ENCODE measurements at regions not wholly inside any gene's neighbourhood (a gene's known extent, or its start where the extent isn't known, plus 50 kb on each side); places are given as distances from the start of the nearest gene placed in this dataset.
"Not testable (repeated sequence)": the region's sequence is repeated elsewhere in the genome, so short reads cannot be mapped to it uniquely, and the experiment has no call there.

DNA sequence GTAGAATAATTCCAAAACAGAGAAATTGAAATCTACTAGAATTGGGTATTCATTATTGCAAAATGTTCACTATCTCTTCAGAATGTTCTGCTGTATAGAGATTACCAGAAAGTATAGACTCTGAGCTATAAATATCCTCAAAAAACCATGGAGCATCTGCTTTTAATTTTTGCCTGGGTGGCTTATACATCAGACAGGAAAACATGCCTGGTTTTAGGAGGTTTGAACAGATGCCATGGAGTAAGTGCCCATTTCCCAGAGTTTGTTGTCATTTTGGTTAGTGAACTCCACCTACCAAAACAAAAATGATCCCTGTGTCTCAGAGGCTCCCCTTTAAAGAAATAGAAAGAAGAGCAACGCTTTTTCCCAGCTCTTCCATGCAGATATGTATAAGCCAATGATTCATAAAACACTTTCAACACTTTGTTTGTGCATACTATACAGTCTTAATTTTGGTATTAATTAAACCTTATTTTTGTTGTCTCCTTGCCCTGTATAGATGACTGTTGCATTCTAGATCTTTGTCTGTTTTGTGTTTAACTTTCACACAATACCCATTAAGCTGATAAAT lies 68.7 kb downstream of the MEPE start:
- CTCF ChIA-PET: interaction anchor here (1.3 kb wide), 1 partner anchor 52 kb away, joined by 4 read pairs; no protein-coding TSS in a partner anchor
- peaks cover 9% of the 10 kb centered on the region for H3K4me1 Mint-ChIP-seq (ENCODE audit: low read depth)
- no peak overlapping the region for H3K4me3 Mint-ChIP-seq

DNA sequence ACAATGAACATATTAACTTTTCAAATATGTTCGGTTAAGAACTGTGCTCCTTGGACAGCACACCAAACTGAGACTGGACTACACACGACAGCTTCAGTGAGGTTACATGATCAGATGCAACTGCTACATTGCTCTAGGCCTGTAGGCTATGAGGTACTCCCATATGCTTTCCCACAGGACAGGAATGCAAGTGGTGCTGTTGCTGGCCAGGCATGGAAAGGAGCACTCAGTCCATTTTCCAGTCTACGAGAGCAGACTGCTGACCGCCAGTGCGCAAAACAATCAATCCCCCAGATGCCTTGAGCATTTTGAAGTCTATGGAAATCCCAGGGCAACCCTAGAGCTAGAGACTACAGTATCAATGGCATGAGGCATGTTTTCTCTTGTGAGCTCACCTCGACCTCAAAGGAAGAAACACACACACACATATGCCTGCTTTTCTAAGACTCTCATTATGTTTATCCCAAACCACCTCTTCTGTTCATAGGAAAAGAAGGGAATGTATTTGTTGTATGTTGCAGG lies 70.8 kb upstream of the SPP1 start:
- no peak for DNase-seq
- no peak overlapping the region for H3K27ac Mint-ChIP-seq
- H3K27me3 Mint-ChIP-seq (ENCODE audit: low read depth): peaks cover 18% of the 10 kb centered on the region
- H3K36me3 Mint-ChIP-seq (ENCODE audit: low read depth): no peaks in the 10 kb centered on the region
- H3K9me3 Mint-ChIP-seq (ENCODE audit: insufficient read depth): no peaks in the 10 kb centered on the region
- ATAC-seq: no peak
- H3K4me1 Mint-ChIP-seq (ENCODE audit: low read depth): no peaks in the 10 kb centered on the region
- no peak overlapping the region for H3K4me3 Mint-ChIP-seq
- ChIA-PET CTCF (no interaction called here), POLR2A (no interaction called here)

More for the DNA sequence above, 68.7 kb downstream of the MEPE start:
- Mint-ChIP-seq H3K27me3 (ENCODE audit: low read depth) (peaks cover 25% of the 10 kb centered on the region), H3K9me3 (ENCODE audit: insufficient read depth) (no peaks in the 10 kb centered on the region), H3K36me3 (ENCODE audit: low read depth) (no peaks in the 10 kb centered on the region), H3K27ac (no peak overlapping the region)
- no peak for ATAC-seq
- POLR2A ChIA-PET: no interaction called here
- no peak for DNase-seq

DNA sequence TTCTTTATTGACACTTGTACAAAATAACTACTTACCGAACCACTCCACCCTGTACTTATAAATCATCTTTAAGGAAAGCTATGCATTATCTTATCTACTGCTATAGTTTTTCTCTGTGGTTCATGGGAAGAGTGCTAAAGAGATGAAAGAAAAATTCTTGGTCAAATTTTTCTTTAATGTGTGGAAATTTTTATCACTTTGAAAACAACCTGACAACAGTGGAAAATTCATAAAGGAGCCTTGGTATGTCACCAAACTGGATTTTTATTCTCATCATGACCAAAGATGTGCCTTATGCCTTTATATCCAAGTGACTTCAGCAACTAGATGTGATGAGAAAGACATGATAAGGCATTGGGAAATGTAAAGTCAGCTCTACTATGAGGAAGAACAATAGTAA lies 67.2 kb upstream of the SPP1 start:
- ATAC-seq: no peak
- DNase-seq: no peak
- Mint-ChIP-seq H3K27me3 (ENCODE audit: low read depth) (peaks cover 14% of the 10 kb centered on the region), H3K9me3 (ENCODE audit: insufficient read depth) (no peaks in the 10 kb centered on the region), H3K4me1 (ENCODE audit: low read depth) (no peaks in the 10 kb centered on the region), H3K36me3 (ENCODE audit: low read depth) (no peaks in the 10 kb centered on the region), H3K4me3 (no peak overlapping the region), H3K27ac (no peak overlapping the region)
- ChIA-PET POLR2A (no interaction called here), CTCF (no interaction called here)

- no peaks in the 10 kb centered on the region for H3K36me3 Mint-ChIP-seq (ENCODE audit: low read depth)
These were observed 64.7 kb upstream of the SPP1 start for GRCh38 chr4:87910795-87911194.

DNA sequence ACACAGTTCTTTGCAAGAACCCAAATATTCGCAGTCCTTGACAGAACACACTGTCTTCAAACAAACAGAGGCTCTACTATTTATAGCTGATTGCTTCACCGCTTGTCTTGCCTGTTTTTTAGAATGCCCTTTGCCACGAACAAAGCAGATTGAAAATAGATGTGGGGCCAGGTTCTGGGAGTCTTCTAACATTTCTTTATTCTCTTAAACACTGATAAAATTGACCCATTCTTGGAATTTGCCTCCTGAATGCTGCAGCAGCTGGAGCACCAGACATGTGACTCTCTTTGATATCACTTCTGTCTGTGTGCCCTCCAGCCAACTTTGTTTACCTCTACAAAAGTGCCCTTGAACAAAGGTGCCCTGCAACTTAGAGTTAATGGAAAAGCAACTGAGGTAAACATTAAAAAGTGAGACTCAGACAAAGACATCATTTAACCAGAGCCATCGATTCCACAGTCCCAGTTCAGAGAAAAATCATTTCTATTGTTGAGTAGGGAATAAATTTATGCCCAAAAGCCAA lies 64.2 kb upstream of the SPP1 start:
- ATAC-seq: no peak
- POLR2A ChIA-PET: no interaction called here
- H3K4me1 Mint-ChIP-seq (ENCODE audit: low read depth): no peaks in the 10 kb centered on the region
- no peaks in the 10 kb centered on the region for H3K9me3 Mint-ChIP-seq (ENCODE audit: insufficient read depth)
- no peak for DNase-seq
- no peak overlapping the region for H3K27ac Mint-ChIP-seq
- H3K27me3 Mint-ChIP-seq (ENCODE audit: low read depth): peaks cover 11% of the 10 kb centered on the region
- H3K36me3 Mint-ChIP-seq (ENCODE audit: low read depth): no peaks in the 10 kb centered on the region
- CTCF ChIA-PET: no interaction called here
- no peak overlapping the region for H3K4me3 Mint-ChIP-seq

More at GRCh38 chr4:87910795-87911194, 64.7 kb upstream of the SPP1 start:
- DNase-seq (no peak), ATAC-seq (no peak)
- ChIA-PET CTCF (no interaction called here), POLR2A (no interaction called here)
- H3K4me3 Mint-ChIP-seq: no peak overlapping the region
- peaks cover 10% of the 10 kb centered on the region for H3K27me3 Mint-ChIP-seq (ENCODE audit: low read depth)
- no peaks in the 10 kb centered on the region for H3K4me1 Mint-ChIP-seq (ENCODE audit: low read depth)
- H3K9me3 Mint-ChIP-seq (ENCODE audit: insufficient read depth): no peaks in the 10 kb centered on the region
- no peak overlapping the region for H3K27ac Mint-ChIP-seq

DNA sequence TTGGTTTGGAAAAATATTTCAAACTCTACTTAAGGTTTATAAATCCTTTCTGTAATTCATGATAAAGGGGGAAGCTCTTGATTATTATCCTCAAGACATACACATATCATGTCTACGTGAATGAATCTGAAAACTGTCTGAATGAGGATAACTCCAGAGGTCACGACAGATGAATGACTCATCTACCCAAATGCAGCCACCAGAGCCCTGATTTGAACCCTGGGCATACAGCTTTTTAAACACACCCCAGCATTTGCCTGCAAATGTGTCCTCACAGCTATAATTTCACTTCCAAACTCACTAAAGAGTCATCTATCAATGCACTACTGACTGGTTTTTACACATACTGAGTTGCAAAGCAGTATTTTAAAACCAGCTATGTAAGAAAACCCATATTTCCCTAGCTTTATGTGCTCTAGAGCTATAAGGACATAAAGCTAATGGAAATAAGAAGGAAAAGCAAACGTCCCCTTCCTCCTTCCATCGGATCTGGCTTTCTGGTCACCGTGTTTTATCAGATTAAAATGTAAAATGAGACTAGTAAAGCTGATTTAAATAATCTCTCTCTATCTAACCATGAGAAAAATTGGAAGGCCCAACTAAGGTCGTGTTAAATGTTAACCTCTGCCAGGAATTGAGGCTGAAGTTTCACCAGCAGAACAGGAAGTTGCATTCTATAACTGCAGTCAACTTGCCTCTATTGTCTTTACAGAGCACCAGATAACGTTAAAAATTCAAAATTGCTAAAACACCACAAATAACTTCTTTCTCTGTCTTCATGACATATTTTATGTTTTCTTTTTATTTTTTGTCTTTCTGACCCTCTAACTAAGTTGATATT lies 63.1 kb upstream of the SPP1 start:
- Mint-ChIP-seq H3K27ac (no peak overlapping the region), H3K9me3 (ENCODE audit: insufficient read depth) (no peaks in the 10 kb centered on the region), H3K36me3 (ENCODE audit: low read depth) (no peaks in the 10 kb centered on the region), H3K27me3 (ENCODE audit: low read depth) (peaks cover 9% of the 10 kb centered on the region), H3K4me3 (no peak overlapping the region), H3K4me1 (ENCODE audit: low read depth) (no peaks in the 10 kb centered on the region)
- ATAC-seq: no peak
- ChIA-PET POLR2A (no interaction called here), CTCF (interaction anchor here (1.2 kb wide), 1 partner anchor 299 kb away, joined by 3 read pairs; no protein-coding TSS in a partner anchor)
- DNase-seq: no peak

- ChIA-PET CTCF (interaction anchor here (0.9 kb wide), 1 partner anchor 7 kb away, joined by 3 read pairs; no protein-coding TSS in a partner anchor), POLR2A (no interaction called here)
- H3K4me3 Mint-ChIP-seq: no peak overlapping the region
- H3K27ac Mint-ChIP-seq: no peak overlapping the region
- no peak for DNase-seq
- H3K4me1 Mint-ChIP-seq (ENCODE audit: low read depth): no peaks in the 10 kb centered on the region
- no peaks in the 10 kb centered on the region for H3K36me3 Mint-ChIP-seq (ENCODE audit: low read depth)
- no peak for ATAC-seq
- H3K27me3 Mint-ChIP-seq (ENCODE audit: low read depth): peaks cover 9% of the 10 kb centered on the region
- H3K9me3 Mint-ChIP-seq (ENCODE audit: insufficient read depth): no peaks in the 10 kb centered on the region
These were observed 61.6 kb upstream of the SPP1 start for GRCh38 chr4:87913896-87914295.

GRCh38 chr4:87915621-87916020 lies 59.9 kb upstream of the SPP1 start:
- ATAC-seq (no peak), DNase-seq (no peak)
- Mint-ChIP-seq H3K9me3 (ENCODE audit: insufficient read depth) (no peaks in the 10 kb centered on the region), H3K27me3 (ENCODE audit: low read depth) (peaks cover 3% of the 10 kb centered on the region), H3K4me1 (ENCODE audit: low read depth) (no peaks in the 10 kb centered on the region), H3K4me3 (no peak overlapping the region), H3K27ac (no peak overlapping the region), H3K36me3 (ENCODE audit: low read depth) (no peaks in the 10 kb centered on the region)
- POLR2A ChIA-PET: no interaction called here
- CTCF ChIA-PET: no interaction called here

- no peak overlapping the region for H3K4me3 Mint-ChIP-seq
- no peak for DNase-seq
- ATAC-seq: no peak
- CTCF ChIA-PET: no interaction called here
- H3K36me3 Mint-ChIP-seq (ENCODE audit: low read depth): no peaks in the 10 kb centered on the region
- H3K27me3 Mint-ChIP-seq (ENCODE audit: low read depth): peaks cover 3% of the 10 kb centered on the region
- H3K4me1 Mint-ChIP-seq (ENCODE audit: low read depth): no peaks in the 10 kb centered on the region
- no peaks in the 10 kb centered on the region for H3K9me3 Mint-ChIP-seq (ENCODE audit: insufficient read depth)
- POLR2A ChIA-PET: no interaction called here
- H3K27ac Mint-ChIP-seq: no peak overlapping the region
These were observed 58.9 kb upstream of the SPP1 start for GRCh38 chr4:87916626-87917025.

DNA sequence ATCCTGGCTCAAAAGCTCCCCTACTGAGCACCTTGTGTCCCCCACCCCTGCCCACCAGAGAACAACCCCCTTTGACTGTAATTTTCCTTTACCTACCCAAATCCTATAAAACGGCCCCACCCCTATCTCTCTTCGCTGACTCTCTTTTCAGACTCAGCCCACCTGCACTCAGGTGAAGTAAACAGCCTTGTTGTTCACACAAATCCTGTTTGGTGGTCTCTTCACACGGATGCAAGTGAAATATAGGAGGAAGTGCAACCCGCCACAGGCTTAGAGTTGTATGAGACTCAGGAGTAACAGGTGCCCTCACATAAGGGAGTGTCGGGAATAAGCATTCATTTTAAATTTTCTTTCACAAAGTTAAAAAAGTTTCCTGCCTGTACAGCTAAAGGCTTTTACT lies 57.6 kb upstream of the SPP1 start:
- H3K9me3 Mint-ChIP-seq (ENCODE audit: insufficient read depth); POLR2A ChIA-PET; H3K27me3 Mint-ChIP-seq (ENCODE audit: low read depth); DNase-seq; CTCF ChIA-PET; ATAC-seq; H3K27ac Mint-ChIP-seq; H3K4me3 Mint-ChIP-seq; H3K4me1 Mint-ChIP-seq (ENCODE audit: low read depth); H3K36me3 Mint-ChIP-seq (ENCODE audit: low read depth): not testable (repeated sequence)

GRCh38 chr4:87918314-87919058 lies 57.0 kb upstream of the SPP1 start:
- H3K4me3 Mint-ChIP-seq: no peak overlapping the region
- CTCF ChIA-PET: no interaction called here
- H3K27ac Mint-ChIP-seq: no peak overlapping the region
- DNase-seq (no peak), ATAC-seq (no peak)
- H3K36me3 Mint-ChIP-seq (ENCODE audit: low read depth): no peaks in the 10 kb centered on the region
- no peaks in the 10 kb centered on the region for H3K4me1 Mint-ChIP-seq (ENCODE audit: low read depth)
- POLR2A ChIA-PET: no interaction called here
- no peaks in the 10 kb centered on the region for H3K9me3 Mint-ChIP-seq (ENCODE audit: insufficient read depth)
- peaks cover 3% of the 10 kb centered on the region for H3K27me3 Mint-ChIP-seq (ENCODE audit: low read depth)

DNA sequence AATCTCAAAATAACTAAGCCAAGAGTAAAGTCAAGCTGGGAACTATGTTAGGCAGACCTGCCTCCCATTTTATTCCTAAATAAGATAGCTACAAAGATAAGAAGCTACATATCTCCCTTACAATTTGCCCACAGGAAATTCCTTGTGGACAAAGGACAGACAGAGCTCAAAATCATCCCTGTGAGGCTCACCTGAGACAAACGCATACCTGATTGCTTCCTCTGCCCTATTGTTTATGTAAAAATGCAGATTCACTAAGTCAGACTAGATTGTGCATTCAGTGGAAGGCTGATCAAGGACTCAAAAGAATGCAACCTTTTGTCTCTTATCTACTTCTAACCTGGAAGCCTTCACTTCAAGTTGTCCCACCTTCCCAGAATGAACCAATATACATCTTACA lies 56.2 kb upstream of the SPP1 start:
- DNase-seq; POLR2A ChIA-PET; ATAC-seq; CTCF ChIA-PET; H3K27ac Mint-ChIP-seq; H3K4me3 Mint-ChIP-seq; H3K27me3 Mint-ChIP-seq (ENCODE audit: low read depth); H3K9me3 Mint-ChIP-seq (ENCODE audit: insufficient read depth); H3K4me1 Mint-ChIP-seq (ENCODE audit: low read depth); H3K36me3 Mint-ChIP-seq (ENCODE audit: low read depth): not testable (repeated sequence)

All from activated CD8-positive, alpha-beta T cell treated with anti-CD3 and anti-CD28 coated beads, Interleukin-2, amount 10 ng/mL, durations not matched to agents 7 days and 5 days (primary cell).